ENCODE measurements at regions not wholly inside any gene's neighbourhood (a gene's known extent, or its start where the extent isn't known, plus 50 kb on each side); places are given as distances from the start of the nearest gene placed in this dataset.

- DNase-seq, result no peak
- POLR2A ChIA-PET, result no interaction called here
- CTCF ChIA-PET, result no interaction called here
Observed at GRCh38 chr3:139838269-139838957, 96.6 kb upstream of the CLSTN2 start.

GRCh38 chr3:139836698-139837464 lies 98.1 kb upstream of the CLSTN2 start:
- ATAC-seq (ENCODE audit: poor library complexity) (no peak), DNase-seq (no peak)
- intact Hi-C loops (cut with DNase I, micrococcal nuclease), result no loop called here
- Mint-ChIP-seq H3K27me3 (no peaks in the 10 kb centered on the region), H3K9me3 (no peaks in the 10 kb centered on the region), H3K36me3 (ENCODE audit: low read depth) (no peaks in the 10 kb centered on the region), H3K4me3 (no peak overlapping the region), H3K27ac (no peak overlapping the region), H3K4me1 (ENCODE audit: low read depth) (no peaks in the 10 kb centered on the region)
- no peaks in the 10 kb centered on the region for H3K36me3 ChIP-seq (ENCODE audit: insufficient read depth, low read length)
- no peaks in the 10 kb centered on the region for H3K4me1 ChIP-seq (ENCODE audit: insufficient read depth, low read length)
- TF ChIP-seq CTCF (IDR thresholded peaks at IDR 0.05), result no peak
- no peaks in the 10 kb centered on the region for H3K9me3 ChIP-seq (ENCODE audit: control insufficient read depth in 1 of 2, insufficient read depth in 1 of 2, low read length in 2 of 2)
- no peak overlapping the region for H3K27ac ChIP-seq (ENCODE audit: low read depth in 1 of 2, low read length in 2 of 2)
- POLR2A ChIA-PET, result no interaction called here
- no peak overlapping the region for H3K4me3 ChIP-seq (ENCODE audit: low read length)
- CTCF ChIA-PET, result no interaction called here
- no peaks in the 10 kb centered on the region for H3K27me3 ChIP-seq (ENCODE audit: control insufficient read depth in 1 of 2, insufficient read depth in 2 of 2, low read length in 2 of 2)

More at GRCh38 chr3:139838269-139838957, 96.6 kb upstream of the CLSTN2 start:
- Mint-ChIP-seq H3K36me3 (ENCODE audit: low read depth) (no peaks in the 10 kb centered on the region), H3K9me3 (peaks cover 3% of the 10 kb centered on the region), H3K4me1 (ENCODE audit: low read depth) (no peaks in the 10 kb centered on the region), H3K4me3 (no peak overlapping the region), H3K27ac (no peak overlapping the region), H3K27me3 (no peaks in the 10 kb centered on the region)
- Histone ChIP-seq H3K4me1 (ENCODE audit: insufficient read depth, low read length) (no peaks in the 10 kb centered on the region), H3K27ac (ENCODE audit: low read depth in 1 of 2, low read length in 2 of 2) (no peak overlapping the region), H3K9me3 (ENCODE audit: control insufficient read depth in 1 of 2, insufficient read depth in 1 of 2, low read length in 2 of 2) (no peaks in the 10 kb centered on the region), H3K27me3 (ENCODE audit: control insufficient read depth in 1 of 2, insufficient read depth in 2 of 2, low read length in 2 of 2) (no peaks in the 10 kb centered on the region), H3K36me3 (ENCODE audit: insufficient read depth, low read length) (no peaks in the 10 kb centered on the region), H3K4me3 (ENCODE audit: low read length) (no peak overlapping the region)
- no peak for ATAC-seq (ENCODE audit: poor library complexity)
- intact Hi-C loops (cut with DNase I, micrococcal nuclease), result no loop called here
- TF ChIP-seq CTCF (IDR thresholded peaks at IDR 0.05), result no peak

GRCh38 chr3:139835830-139836683 lies 98.9 kb upstream of the CLSTN2 start:
- Mint-ChIP-seq H3K9me3 (no peaks in the 10 kb centered on the region), H3K36me3 (ENCODE audit: low read depth) (no peaks in the 10 kb centered on the region), H3K4me3 (no peak overlapping the region), H3K4me1 (ENCODE audit: low read depth) (no peaks in the 10 kb centered on the region), H3K27me3 (no peaks in the 10 kb centered on the region), H3K27ac (no peak overlapping the region)
- DNase-seq (no peak), ATAC-seq (ENCODE audit: poor library complexity) (no peak)
- TF ChIP-seq CTCF (IDR thresholded peaks at IDR 0.05), result no peak
- Histone ChIP-seq H3K9me3 (ENCODE audit: control insufficient read depth in 1 of 2, insufficient read depth in 1 of 2, low read length in 2 of 2) (no peaks in the 10 kb centered on the region), H3K27me3 (ENCODE audit: control insufficient read depth in 1 of 2, insufficient read depth in 2 of 2, low read length in 2 of 2) (no peaks in the 10 kb centered on the region), H3K4me1 (ENCODE audit: insufficient read depth, low read length) (no peaks in the 10 kb centered on the region), H3K27ac (ENCODE audit: low read depth in 1 of 2, low read length in 2 of 2) (no peak overlapping the region), H3K4me3 (ENCODE audit: low read length) (no peak overlapping the region), H3K36me3 (ENCODE audit: insufficient read depth, low read length) (no peaks in the 10 kb centered on the region)
- intact Hi-C loops (cut with DNase I, micrococcal nuclease), result no loop called here
- CTCF ChIA-PET, result no interaction called here
- POLR2A ChIA-PET, result no interaction called here
